ENCODE measurements at regions not wholly inside any gene's neighbourhood (a gene's known extent, or its start where the extent isn't known, plus 50 kb on each side); places are given as distances from the start of the nearest gene placed in this dataset.
"Not testable (repeated sequence)": the region's sequence is repeated elsewhere in the genome, so short reads cannot be mapped to it uniquely, and the experiment has no call there.

DNA sequence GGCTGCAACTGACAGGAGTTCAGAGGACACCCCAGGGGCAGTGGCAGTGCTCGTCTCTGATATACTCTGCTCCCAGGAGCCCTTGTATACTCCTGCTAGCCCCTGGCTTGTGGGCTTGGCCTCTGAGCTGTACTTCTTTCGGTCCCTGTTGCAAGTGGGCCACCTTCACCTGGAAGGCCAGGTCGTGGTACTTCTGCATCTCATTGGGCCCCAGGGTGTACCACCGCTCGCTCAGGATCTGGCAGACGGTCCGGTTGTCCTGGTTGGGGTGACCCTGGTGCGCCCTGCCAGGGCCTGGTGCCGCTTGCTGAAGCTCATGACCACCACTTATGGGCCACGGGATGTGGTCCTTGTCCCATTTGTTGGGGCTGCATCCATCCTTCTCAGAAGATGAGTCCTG, 228.5 kb upstream of the ZNF722 start:
- dilution Hi-C loops (cut with HindIII; ENCODE audit: low sequenced_read_pairs, unreplicated experiment) = not testable (repeated sequence)

GRCh38 chr7:63771389-63772085, 227.1 kb upstream of the ZNF722 start:
- H3K27me3 ChIP-seq (ENCODE audit: control insufficient read depth, insufficient read depth, low read length); dilution Hi-C loops (cut with HindIII; ENCODE audit: low sequenced_read_pairs, unreplicated experiment); POLR2A ChIA-PET (ENCODE audit: unreplicated experiment): not testable (repeated sequence)

More for the DNA sequence above, 228.5 kb upstream of the ZNF722 start:
- H2AK5ac ChIP-seq (ENCODE audit: low read depth, low read length); H3K36me3 ChIP-seq (ENCODE audit: control insufficient read depth, insufficient read depth, low read length); CTCF ChIA-PET; H4K5ac ChIP-seq (ENCODE audit: low read depth, low read length); in situ Hi-C loops (cut with MboI; ENCODE audit: low sequenced_read_pairs); H3K56ac ChIP-seq (ENCODE audit: extremely low read depth, insufficient read depth, low read length); H2BK15ac ChIP-seq (ENCODE audit: low read depth, low read length); intact Hi-C loops (cut with micrococcal nuclease); H3K4me2 ChIP-seq (ENCODE audit: low read depth, low read length); H3K27me3 ChIP-seq (ENCODE audit: control insufficient read depth, insufficient read depth, low read length); H3K9me1 ChIP-seq (ENCODE audit: insufficient read depth, low read length); H2AK9ac ChIP-seq (replicated peaks; ENCODE audit: low read depth, low read length, poor library complexity); H3K79me1 ChIP-seq (ENCODE audit: low read depth in 1 of 2, low read length in 2 of 2); H2AFZ ChIP-seq (replicated peaks; ENCODE audit: low read length, poor library complexity); BruUV-seq (replicated peaks); H3K27ac ChIP-seq (ENCODE audit: insufficient read depth, low read length); H3K4me3 ChIP-seq (ENCODE audit: insufficient read depth, low read depth, low read length); DNase-seq; H4K8ac ChIP-seq (ENCODE audit: low read depth in 2 of 2, low read length in 2 of 2); H2BK120ac ChIP-seq (ENCODE audit: low read depth, low read length); H3K23ac ChIP-seq (ENCODE audit: low read depth, low read length); H3K14ac ChIP-seq (replicated peaks; ENCODE audit: low read depth, low read length); H3K4ac ChIP-seq (ENCODE audit: low read depth, low read length); POLR2A ChIA-PET (ENCODE audit: unreplicated experiment); H4K20me1 ChIP-seq (ENCODE audit: insufficient read depth, low read length); H3K9ac ChIP-seq (ENCODE audit: low read depth, low read length); H2BK20ac ChIP-seq (ENCODE audit: low read depth, low read length); H2BK5ac ChIP-seq (ENCODE audit: low read depth, low read length, poor library complexity, severe bottlenecking); H3K9me3 ChIP-seq (ENCODE audit: control insufficient read depth, insufficient read depth, low read length); H4K91ac ChIP-seq (ENCODE audit: insufficient read depth, low read depth, low read length); ATAC-seq (ENCODE audit: low read depth); H3K4me1 ChIP-seq (ENCODE audit: control insufficient read depth, insufficient read depth, low read length); H3K18ac ChIP-seq (ENCODE audit: low read depth, low read length): not testable (repeated sequence)
- WGBS, 2 experiments (ENCODE audit: extremely low coverage in 2 of 2, insufficient read length in 1 of 2) = 40% methylated on average over 1 of the region's 10 CpGs; no CpG with 5 or more reads in 1 of the 2 experiments

More at GRCh38 chr7:63771389-63772085, 227.1 kb upstream of the ZNF722 start:
- H2BK120ac ChIP-seq (ENCODE audit: low read depth, low read length); H3K4ac ChIP-seq (ENCODE audit: low read depth, low read length); H3K4me3 ChIP-seq (ENCODE audit: insufficient read depth, low read depth, low read length); ATAC-seq (ENCODE audit: low read depth); H2BK20ac ChIP-seq (ENCODE audit: low read depth, low read length); H3K9me3 ChIP-seq (ENCODE audit: control insufficient read depth, insufficient read depth, low read length); intact Hi-C loops (cut with micrococcal nuclease); H3K18ac ChIP-seq (ENCODE audit: low read depth, low read length); H2AFZ ChIP-seq (replicated peaks; ENCODE audit: low read length, poor library complexity); H3K14ac ChIP-seq (replicated peaks; ENCODE audit: low read depth, low read length); H2AK9ac ChIP-seq (replicated peaks; ENCODE audit: low read depth, low read length, poor library complexity); H3K79me1 ChIP-seq (ENCODE audit: low read depth in 1 of 2, low read length in 2 of 2); H3K36me3 ChIP-seq (ENCODE audit: control insufficient read depth, insufficient read depth, low read length); H3K27ac ChIP-seq (ENCODE audit: insufficient read depth, low read length); H3K9me1 ChIP-seq (ENCODE audit: insufficient read depth, low read length); H3K4me1 ChIP-seq (ENCODE audit: control insufficient read depth, insufficient read depth, low read length); H4K8ac ChIP-seq (ENCODE audit: low read depth in 2 of 2, low read length in 2 of 2); H4K20me1 ChIP-seq (ENCODE audit: insufficient read depth, low read length); H4K5ac ChIP-seq (ENCODE audit: low read depth, low read length); DNase-seq; H2BK15ac ChIP-seq (ENCODE audit: low read depth, low read length); in situ Hi-C loops (cut with MboI; ENCODE audit: low sequenced_read_pairs); BruUV-seq (replicated peaks); H3K23ac ChIP-seq (ENCODE audit: low read depth, low read length); H3K56ac ChIP-seq (ENCODE audit: extremely low read depth, insufficient read depth, low read length); H4K91ac ChIP-seq (ENCODE audit: insufficient read depth, low read depth, low read length); H2BK5ac ChIP-seq (ENCODE audit: low read depth, low read length, poor library complexity, severe bottlenecking); H3K9ac ChIP-seq (ENCODE audit: low read depth, low read length); H3K4me2 ChIP-seq (ENCODE audit: low read depth, low read length); H2AK5ac ChIP-seq (ENCODE audit: low read depth, low read length); CTCF ChIA-PET: not testable (repeated sequence)
- WGBS, 2 experiments (ENCODE audit: extremely low coverage in 2 of 2, insufficient read length in 1 of 2) = 40% methylated on average over 1 of the region's 26 CpGs; no CpG with 5 or more reads in 1 of the 2 experiments

Measured in IMR-90 (cell line).